ENCODE measurements at regions not wholly inside any gene's neighbourhood (a gene's known extent, or its start where the extent isn't known, plus 50 kb on each side); places are given as distances from the start of the nearest gene placed in this dataset.

DNA sequence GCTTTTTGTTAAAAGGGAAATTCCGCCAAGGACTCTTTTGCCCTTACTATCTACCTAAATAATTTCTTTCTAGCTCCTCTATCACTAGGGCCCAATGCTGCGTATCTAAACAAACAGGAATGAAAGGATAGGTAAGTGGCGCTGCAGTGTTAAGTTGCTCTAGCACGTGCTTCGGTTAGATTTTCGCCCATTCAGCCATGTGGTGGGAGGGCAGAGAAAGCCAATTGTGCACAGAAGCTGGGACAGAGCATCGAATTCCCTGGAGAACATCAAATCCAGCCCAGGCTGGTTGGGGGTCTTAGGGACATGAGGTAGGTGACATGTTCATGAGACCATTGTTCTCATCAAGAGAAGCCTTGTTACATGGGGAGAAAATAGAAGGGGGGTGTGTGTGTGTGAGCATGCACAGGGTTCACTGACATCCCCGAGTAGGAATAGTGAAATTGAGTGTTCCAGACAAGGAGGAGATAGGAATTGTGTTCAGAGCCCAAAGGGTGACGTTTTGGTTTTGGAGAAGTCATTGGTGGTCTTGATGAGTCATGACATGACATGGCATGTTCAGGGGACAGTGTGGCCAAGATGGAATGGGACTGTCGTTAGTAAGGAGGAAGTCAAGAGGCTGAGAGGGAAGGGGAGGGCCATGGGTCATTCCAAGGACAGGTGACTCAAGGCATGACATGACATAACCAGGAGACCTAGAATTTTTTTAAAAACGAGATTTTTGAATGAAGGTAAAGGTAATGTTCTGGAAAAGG lies 107.1 kb downstream of the TLR5 start:
- POLR2A ChIA-PET, result no interaction called here
- no peaks in the 10 kb centered on the region for H3K9me2 ChIP-seq (ENCODE audit: insufficient read depth)
- CTCF ChIA-PET, result no interaction called here

DNA sequence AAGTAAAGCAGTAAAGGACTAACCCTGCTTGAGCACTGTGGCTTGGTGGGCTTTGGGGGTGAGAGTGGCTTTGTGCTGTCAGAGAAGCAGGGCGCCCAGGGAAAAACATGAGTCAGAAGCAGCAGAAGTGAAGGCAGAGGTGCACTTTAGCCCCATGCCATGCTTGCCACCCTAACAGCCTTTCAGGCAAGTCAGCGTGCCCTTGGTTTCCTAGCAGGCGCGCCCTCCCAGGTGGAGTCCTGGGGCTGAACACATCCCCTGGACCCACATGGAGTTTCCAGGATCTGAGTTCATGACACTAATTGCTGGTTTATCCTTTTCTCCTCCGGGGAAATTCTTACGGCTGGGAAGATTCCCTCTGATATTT lies 106.6 kb downstream of the TLR5 start:
- ATAC-seq (no peak), DNase-seq (ENCODE audit: low read depth, low spot score) (no peak)
- Histone ChIP-seq H3K79me2 (ENCODE audit: insufficient read depth, low read length) (no peaks in the 10 kb centered on the region), H4K20me1 (ENCODE audit: insufficient read depth) (no peaks in the 10 kb centered on the region), H3K36me3 (ENCODE audit: control insufficient read depth in 1 of 2, insufficient read depth in 2 of 2, low read length in 2 of 2) (no peaks in the 10 kb centered on the region), H3K27ac (ENCODE audit: low read depth, low read length) (no peak overlapping the region), H3K9me3 (ENCODE audit: control insufficient read depth in 1 of 2, insufficient read depth in 1 of 2, low read depth in 1 of 2, low read length in 2 of 2) (no peaks in the 10 kb centered on the region), H3K4me3 (replicated peaks in 1 of 2; ENCODE audit: low read depth in 1 of 2, low read length in 2 of 2) (no peak overlapping the region), H3K9me2 (ENCODE audit: insufficient read depth) (no peaks in the 10 kb centered on the region), H3K4me1 (ENCODE audit: control insufficient read depth in 1 of 2, insufficient read depth in 2 of 2, low read length in 2 of 2) (peaks cover 0 to 10% of the 10 kb centered on the region in 2 experiments; a peak in 2 of 4 replicates), H3K4me2 (ENCODE audit: low read length) (no peak overlapping the region), H3K27me3 (ENCODE audit: insufficient read depth, low read length) (no peaks in the 10 kb centered on the region), H2AFZ (ENCODE audit: low read depth, low read length, poor library complexity, severe bottlenecking) (no peak overlapping the region), H3K9ac (ENCODE audit: low read length) (no peak overlapping the region)
- intact Hi-C loops (cut with micrococcal nuclease), result no loop called here
- no TSS peak for BruUV-seq (replicated peaks)
- CTCF ChIA-PET, result no interaction called here
- RAD21 ChIA-PET (ENCODE audit: low non-redundant PET in 1 of 2, low total read pairs in 2 of 2, uncharacterized antibody in 2 of 2, unreplicated experiment in 2 of 2), result no interaction called here
- TF ChIP-seq YY1 (IDR thresholded peaks at IDR 0.05; ENCODE audit: extremely low read depth, insufficient replicate concordance, low read depth, low read length) (no peak), ZFX (IDR thresholded peaks at IDR 0.05) (no peak), ZNF274 (IDR thresholded peaks at IDR 0.05; ENCODE audit: low read depth, low read length) (no peak), SIN3A (IDR thresholded peaks at IDR 0.05; ENCODE audit: low read depth) (no peak), CBX3 (IDR thresholded peaks at IDR 0.05; ENCODE audit: low read depth) (no peak), POLR2A (IDR thresholded peaks at IDR 0.05; ENCODE audit: borderline replicate concordance, extremely low read depth, insufficient read depth, insufficient read length) (no peak), FOSL1 (IDR thresholded peaks at IDR 0.05; ENCODE audit: low read depth) (no peak), SP1 (IDR thresholded peaks at IDR 0.05; ENCODE audit: low read depth) (no peak), RAD21 (IDR thresholded peaks at IDR 0.05; ENCODE audit: low read depth) (no peak), POLR2AphosphoS5 (IDR thresholded peaks at IDR 0.05; ENCODE audit: low read depth, low read length) (no peak)
- TF ChIP-seq, protein P1, sequence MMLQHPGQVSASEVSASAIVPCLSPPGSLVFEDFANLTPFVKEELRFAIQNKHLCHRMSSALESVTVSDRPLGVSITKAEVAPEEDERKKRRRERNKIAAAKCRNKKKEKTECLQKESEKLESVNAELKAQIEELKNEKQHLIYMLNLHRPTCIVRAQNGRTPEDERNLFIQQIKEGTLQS (IDR thresholded peaks at IDR 0.05), result no peak
- POLR2A ChIA-PET, result no interaction called here

More for the DNA sequence above, 107.1 kb downstream of the TLR5 start:
- Histone ChIP-seq H3K4me3 (replicated peaks in 1 of 2; ENCODE audit: low read depth in 1 of 2, low read length in 2 of 2) (no peak overlapping the region), H2AFZ (ENCODE audit: low read depth, low read length, poor library complexity, severe bottlenecking) (no peak overlapping the region), H3K9me3 (ENCODE audit: control insufficient read depth in 1 of 2, insufficient read depth in 1 of 2, low read depth in 1 of 2, low read length in 2 of 2) (no peaks in the 10 kb centered on the region), H3K27me3 (ENCODE audit: insufficient read depth, low read length) (no peaks in the 10 kb centered on the region), H3K9ac (ENCODE audit: low read length) (no peak overlapping the region), H3K27ac (ENCODE audit: low read depth, low read length) (no peak overlapping the region), H3K4me2 (ENCODE audit: low read length) (no peak overlapping the region), H3K4me1 (ENCODE audit: control insufficient read depth in 1 of 2, insufficient read depth in 2 of 2, low read length in 2 of 2) (peaks cover 0 to 10% of the 10 kb centered on the region in 2 experiments; a peak in 2 of 4 replicates), H3K36me3 (ENCODE audit: control insufficient read depth in 1 of 2, insufficient read depth in 2 of 2, low read length in 2 of 2) (no peaks in the 10 kb centered on the region), H3K79me2 (ENCODE audit: insufficient read depth, low read length) (no peaks in the 10 kb centered on the region), H4K20me1 (ENCODE audit: insufficient read depth) (no peaks in the 10 kb centered on the region)
- BruUV-seq (replicated peaks), result no TSS peak
- DNase-seq (ENCODE audit: low read depth, low spot score), result no peak
- no peak for ATAC-seq
- intact Hi-C loops (cut with micrococcal nuclease), result no loop called here
- RAD21 ChIA-PET (ENCODE audit: low non-redundant PET in 1 of 2, low total read pairs in 2 of 2, uncharacterized antibody in 2 of 2, unreplicated experiment in 2 of 2), result no interaction called here
- TF ChIP-seq CBX3 (IDR thresholded peaks at IDR 0.05; ENCODE audit: low read depth) (no peak), FOSL1 (IDR thresholded peaks at IDR 0.05; ENCODE audit: low read depth) (no peak), POLR2A (IDR thresholded peaks at IDR 0.05; ENCODE audit: borderline replicate concordance, extremely low read depth, insufficient read depth, insufficient read length) (no peak), SP1 (IDR thresholded peaks at IDR 0.05; ENCODE audit: low read depth) (no peak)
- TF ChIP-seq, protein P2, sequence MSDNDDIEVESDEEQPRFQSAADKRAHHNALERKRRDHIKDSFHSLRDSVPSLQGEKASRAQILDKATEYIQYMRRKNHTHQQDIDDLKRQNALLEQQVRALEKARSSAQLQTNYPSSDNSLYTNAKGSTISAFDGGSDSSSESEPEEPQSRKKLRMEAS (IDR thresholded peaks at IDR 0.05), result no peak
